Chondrocyte (in vitro differentiated cells): ENCODE measurements at regions not wholly inside any gene's neighbourhood (a gene's known extent, or its start where the extent isn't known, plus 50 kb on each side); places are given as distances from the start of the nearest gene placed in this dataset.

Experiments used
- DNase-seq: peaks from one replicate; pipeline ENCODE4 v3.0.0; 2021; ENCODE audit warnings: mixed read lengths, low spot score
- H3K27ac Mint-ChIP-seq: one replicate; pipeline ENCODE4 v1.8.0; 2021; ENCODE audit warnings: mild to moderate bottlenecking, moderate library complexity, mixed read lengths; ENCODE audit not compliant: unreplicated experiment
- H3K27me3 Mint-ChIP-seq: 2 replicates; pipeline ENCODE4 v1.8.0; 2021; ENCODE audit warnings: low read depth, mixed read lengths
- H3K36me3 Mint-ChIP-seq: 2 replicates; pipeline ENCODE4 v1.8.0; 2021; ENCODE audit warnings: low read depth, mixed read lengths
- H3K4me1 Mint-ChIP-seq: 2 replicates; pipeline ENCODE4 v1.8.0; 2021; ENCODE audit warnings: low read depth, mild to moderate bottlenecking, mixed read lengths
- H3K4me3 Mint-ChIP-seq: one replicate; pipeline ENCODE4 v1.8.0; 2021; ENCODE audit warnings: mild to moderate bottlenecking, moderate library complexity, mixed read lengths; ENCODE audit not compliant: unreplicated experiment
- H3K9me3 Mint-ChIP-seq: 2 replicates; pipeline ENCODE4 v1.8.0; 2021; ENCODE audit warnings: low read depth, mixed read lengths
- TF ChIP-seq, protein P1 (sequence below): fragments of 200-600 bp; sonication (generic); IDR thresholded peaks from 2 replicates; pipeline ENCODE4 v1.5.0; 2021; ENCODE audit warnings: antibody characterized with exemption, mild to moderate bottlenecking, moderate library complexity

GRCh38 chr5:38715696-38716095 is 130.1 kb upstream of the OSMR start:
- H3K27me3 Mint-ChIP-seq: no peaks in the 10 kb centered on the region
- H3K9me3 Mint-ChIP-seq: no peaks in the 10 kb centered on the region
- no peak for DNase-seq
- no peak overlapping the region for H3K27ac Mint-ChIP-seq
- no peaks in the 10 kb centered on the region for H3K36me3 Mint-ChIP-seq
- no peak overlapping the region for H3K4me3 Mint-ChIP-seq
- TF ChIP-seq, protein P1, sequence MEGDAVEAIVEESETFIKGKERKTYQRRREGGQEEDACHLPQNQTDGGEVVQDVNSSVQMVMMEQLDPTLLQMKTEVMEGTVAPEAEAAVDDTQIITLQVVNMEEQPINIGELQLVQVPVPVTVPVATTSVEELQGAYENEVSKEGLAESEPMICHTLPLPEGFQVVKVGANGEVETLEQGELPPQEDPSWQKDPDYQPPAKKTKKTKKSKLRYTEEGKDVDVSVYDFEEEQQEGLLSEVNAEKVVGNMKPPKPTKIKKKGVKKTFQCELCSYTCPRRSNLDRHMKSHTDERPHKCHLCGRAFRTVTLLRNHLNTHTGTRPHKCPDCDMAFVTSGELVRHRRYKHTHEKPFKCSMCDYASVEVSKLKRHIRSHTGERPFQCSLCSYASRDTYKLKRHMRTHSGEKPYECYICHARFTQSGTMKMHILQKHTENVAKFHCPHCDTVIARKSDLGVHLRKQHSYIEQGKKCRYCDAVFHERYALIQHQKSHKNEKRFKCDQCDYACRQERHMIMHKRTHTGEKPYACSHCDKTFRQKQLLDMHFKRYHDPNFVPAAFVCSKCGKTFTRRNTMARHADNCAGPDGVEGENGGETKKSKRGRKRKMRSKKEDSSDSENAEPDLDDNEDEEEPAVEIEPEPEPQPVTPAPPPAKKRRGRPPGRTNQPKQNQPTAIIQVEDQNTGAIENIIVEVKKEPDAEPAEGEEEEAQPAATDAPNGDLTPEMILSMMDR: no peak
- H3K4me1 Mint-ChIP-seq: no peaks in the 10 kb centered on the region

- DNase-seq: no peak
- Mint-ChIP-seq H3K4me1 (no peaks in the 10 kb centered on the region), H3K36me3 (no peaks in the 10 kb centered on the region), H3K27ac (no peak overlapping the region), H3K9me3 (no peaks in the 10 kb centered on the region), H3K27me3 (no peaks in the 10 kb centered on the region), H3K4me3 (no peak overlapping the region)
- TF ChIP-seq, protein P1: no peak
Observed at GRCh38 chr5:38716516-38716915, 129.3 kb upstream of the OSMR start.

- H3K36me3 Mint-ChIP-seq: no peaks in the 10 kb centered on the region
- H3K27ac Mint-ChIP-seq: no peak overlapping the region
- H3K27me3 Mint-ChIP-seq: no peaks in the 10 kb centered on the region
- TF ChIP-seq, protein P1: no peak
- no peaks in the 10 kb centered on the region for H3K9me3 Mint-ChIP-seq
- H3K4me1 Mint-ChIP-seq: no peaks in the 10 kb centered on the region
- DNase-seq: no peak
- H3K4me3 Mint-ChIP-seq: no peak overlapping the region
Observed at GRCh38 chr5:38718771-38719391, 126.9 kb upstream of the OSMR start.

DNA sequence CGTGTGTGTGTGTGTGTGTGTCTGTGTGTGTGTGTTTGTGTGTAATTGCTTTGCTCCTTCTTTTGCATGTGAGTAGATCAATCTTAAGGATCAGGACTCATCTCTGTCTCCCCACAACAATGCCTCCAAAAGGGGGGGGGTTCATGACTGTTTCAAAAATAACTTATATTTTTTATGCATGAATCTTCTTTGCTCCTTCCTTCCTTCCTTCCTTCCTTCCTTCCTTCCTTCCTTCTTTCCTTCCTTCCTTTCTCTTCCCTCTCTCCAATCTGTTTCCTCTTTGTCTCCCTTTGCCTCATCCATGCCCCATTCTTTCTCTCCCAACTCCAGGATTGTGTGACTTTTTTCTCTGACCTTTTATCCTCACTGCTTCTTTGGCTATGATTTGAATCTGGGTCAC is 126.4 kb upstream of the OSMR start:
- Mint-ChIP-seq H3K4me3 (no peak overlapping the region), H3K27ac (no peak overlapping the region), H3K9me3 (no peaks in the 10 kb centered on the region), H3K36me3 (no peaks in the 10 kb centered on the region), H3K4me1 (no peaks in the 10 kb centered on the region), H3K27me3 (no peaks in the 10 kb centered on the region)
- no peak for DNase-seq
- TF ChIP-seq, protein P1: no peak

DNA sequence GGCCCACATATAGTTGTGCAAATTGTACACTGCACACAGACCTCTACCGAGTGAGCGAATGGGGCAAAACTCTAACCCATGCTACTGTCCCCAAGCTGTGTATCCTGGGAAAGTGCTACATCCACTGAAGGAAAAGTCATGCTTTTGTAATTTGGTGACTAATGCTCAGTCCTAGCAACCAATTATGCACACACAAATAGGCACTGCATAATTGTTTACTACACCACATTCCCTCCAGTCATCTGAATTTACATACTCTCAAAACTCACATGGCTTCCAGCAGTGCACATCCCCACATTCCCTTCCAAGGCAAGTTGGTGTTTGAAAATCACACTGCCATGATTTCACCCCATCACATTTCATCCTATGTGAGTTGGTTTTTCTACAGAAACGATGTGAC is 125.9 kb upstream of the OSMR start:
- H3K27ac Mint-ChIP-seq: no peak overlapping the region
- no peak overlapping the region for H3K4me3 Mint-ChIP-seq
- H3K36me3 Mint-ChIP-seq: no peaks in the 10 kb centered on the region
- no peaks in the 10 kb centered on the region for H3K4me1 Mint-ChIP-seq
- no peaks in the 10 kb centered on the region for H3K27me3 Mint-ChIP-seq
- TF ChIP-seq, protein P1: no peak
- H3K9me3 Mint-ChIP-seq: no peaks in the 10 kb centered on the region
- DNase-seq: no peak
